Endothelial cell of umbilical vein (primary cell): ENCODE measurements at regions not wholly inside any gene's neighbourhood (a gene's known extent, or its start where the extent isn't known, plus 50 kb on each side); places are given as distances from the start of the nearest gene placed in this dataset.

ENCODE experiments used
- BruUV-seq: library from RNA; stranded (reverse); fragments of 400-500 nt; replicated peaks from 2 replicates; lab custom pipeline; 2021; lab: Mats Ljungman, UMichigan
- CTCF ChIA-PET: fragments of 300-600, 350-600 bp; sonication (Branson Sonifier 250); formaldehyde crosslinking; loops from one replicate; lab custom pipeline; 2021; ENCODE audit warnings: antibody characterized with exemption, inconsistent platforms; lab: Charles Lee
- POLR2A ChIA-PET: fragments of 300-600, 350-600 bp; sonication (Branson Sonifier 250); formaldehyde crosslinking; loops from one replicate; lab custom pipeline; 2021; ENCODE audit warnings: antibody characterized with exemption, inconsistent platforms; lab: Charles Lee
- DNase-seq: peaks from one replicate; pipeline ENCODE4 v3.0.0-alpha.2; 2011; ENCODE audit warnings: low read depth, low spot score
- FAIRE-seq: peaks from 2 replicates; lab custom pipeline; 2011; peaks lifted over from hg19 to GRCh38; lab: Jason Lieb, UNC
- H2AFZ ChIP-seq: 2 replicates; pipeline ENCODE4 v1.6.0; 2012; ENCODE audit warnings: low read depth, low read length, control low read depth, inconsistent platforms
- H3K27ac ChIP-seq: 2 replicates; pipeline ENCODE4 v1.5.1; 2011; ENCODE audit warnings: low read depth, mild to moderate bottlenecking, control low read depth, low read length, moderate library complexity; ENCODE audit not compliant: insufficient read depth
- H3K27me3 ChIP-seq, 2 experiments: 2 replicates each; pipeline versions ENCODE4 v1.6.0 to v1.6.1; 2011; ENCODE audit warnings: low read length in 2 of 2, mixed read lengths in 1 of 2; ENCODE audit not compliant: control insufficient read depth in 2 of 2, insufficient read depth in 2 of 2
- H3K36me3 ChIP-seq, 2 experiments: 2 replicates in 1 of 2; 3 replicates in 1 of 2; pipeline ENCODE4 v1.5.1; 2011; ENCODE audit warnings: low read length in 2 of 2, mild to moderate bottlenecking in 1 of 2, moderate library complexity in 1 of 2; ENCODE audit not compliant: control insufficient read depth in 2 of 2, insufficient read depth in 2 of 2; ENCODE audit errors: extremely low read depth in 1 of 2
- H3K4me1 ChIP-seq: 3 replicates; pipeline ENCODE4 v1.5.1; 2011; ENCODE audit warnings: mild to moderate bottlenecking, low read length; ENCODE audit not compliant: control insufficient read depth, insufficient read depth; ENCODE audit errors: extremely low read depth
- H3K4me2 ChIP-seq: 2 replicates; pipeline ENCODE4 v1.6.1; 2011; ENCODE audit warnings: low read length, control low read depth, mixed read lengths; ENCODE audit not compliant: insufficient read depth
- H3K4me3 ChIP-seq, 3 experiments: fragments of 200-600 bp in 1 of 3; sonication (generic), shearing (Covaris generic) in 1 of 3; replicated peaks in 1 of 3; 2 replicates each; pipeline ENCODE4 v1.5.1; 2011 to 2016; ENCODE audit warnings: control low read depth in 3 of 3, low read length in 3 of 3, mild to moderate bottlenecking in 2 of 3, inconsistent platforms in 1 of 3, low read depth in 1 of 3, moderate library complexity in 1 of 3; ENCODE audit not compliant: insufficient read depth in 1 of 3
- H3K79me2 ChIP-seq: 2 replicates; pipeline ENCODE4 v1.6.0; 2012; ENCODE audit warnings: low read length, inconsistent platforms; ENCODE audit not compliant: control insufficient read depth, insufficient read depth
- H3K9ac ChIP-seq: replicated peaks from 2 replicates; pipeline ENCODE3; 2011; ENCODE audit warnings: low read length, control low read depth; ENCODE audit not compliant: insufficient read depth; ENCODE audit errors: extremely low read depth
- H3K9me1 ChIP-seq: replicated peaks from 3 replicates; pipeline ENCODE4 v1.6.0; 2011; ENCODE audit warnings: mild to moderate bottlenecking, low read length; ENCODE audit not compliant: control insufficient read depth, insufficient read depth; ENCODE audit errors: extremely low read depth
- H3K9me3 ChIP-seq: replicated peaks from 2 replicates; pipeline ENCODE4 v1.5.1; 2012; ENCODE audit warnings: low read length, inconsistent platforms; ENCODE audit not compliant: control insufficient read depth, insufficient read depth
- H4K20me1 ChIP-seq: replicated peaks from 2 replicates; pipeline ENCODE3; 2011; ENCODE audit warnings: mild to moderate bottlenecking, low read length; ENCODE audit not compliant: control insufficient read depth, insufficient read depth; ENCODE audit errors: extremely low read depth
- CTCF ChIP-seq, 2 donors: IDR thresholded peaks; 1 replicate in 1 of 2; 2 replicates in 1 of 2; pipeline ENCODE4 v1.5.1; 2011; ENCODE audit warnings: low read length in 2 of 2, mild to moderate bottlenecking in 2 of 2, moderate library complexity in 2 of 2, control low read depth in 1 of 2, inconsistent platforms in 1 of 2, low read depth in 1 of 2; ENCODE audit not compliant: insufficient read depth in 1 of 2; ENCODE audit errors: extremely low read depth in 1 of 2
- EZH2 ChIP-seq: IDR thresholded peaks from 2 replicates; pipeline ENCODE4 v1.6.1; 2012; ENCODE audit warnings: borderline replicate concordance, low read depth, mild to moderate bottlenecking, moderate library complexity, low read length, inconsistent platforms; ENCODE audit not compliant: severe bottlenecking
- FOS ChIP-seq: IDR thresholded peaks from 2 replicates; pipeline ENCODE4 v1.6.1; 2011; ENCODE audit warnings: mild to moderate bottlenecking, low read length, moderate library complexity, borderline replicate concordance; ENCODE audit not compliant: insufficient read depth
- GATA2 ChIP-seq: IDR thresholded peaks from 2 replicates; pipeline ENCODE4 v1.7.0; 2011; ENCODE audit warnings: low read depth, mild to moderate bottlenecking, moderate library complexity, mixed read lengths, low read length; ENCODE audit not compliant: insufficient read length, insufficient read depth
- JUN ChIP-seq: IDR thresholded peaks from 2 replicates; pipeline ENCODE4 v1.6.1; 2011; ENCODE audit warnings: borderline replicate concordance, low read depth; ENCODE audit not compliant: insufficient read length, insufficient read depth
- MAX ChIP-seq: IDR thresholded peaks from 2 replicates; pipeline ENCODE4 v1.6.1; 2011; ENCODE audit not compliant: insufficient read depth, insufficient read length
- MYC ChIP-seq: IDR thresholded peaks from one replicate; pipeline ENCODE4 v1.6.1; 2011; ENCODE audit warnings: mild to moderate bottlenecking, low read depth, low read length
- POLR2A ChIP-seq: IDR thresholded peaks from 2 replicates; pipeline ENCODE4 v1.6.1; 2012; ENCODE audit warnings: low read depth, mild to moderate bottlenecking, control low read depth, low read length
- POLR2AphosphoS5 ChIP-seq: IDR thresholded peaks from 2 replicates; pipeline ENCODE4 v1.6.1; 2012; ENCODE audit warnings: low read depth, mild to moderate bottlenecking, control low read depth, low read length, moderate library complexity; ENCODE audit not compliant: insufficient read depth
- dilution Hi-C: fragments of 300-500 bp; cut with MboI; formaldehyde crosslinking; loops from one replicate; pipeline ENCODE4 v1.15.0; 2019; ENCODE audit warnings: low sequenced_read_pairs; ENCODE audit not compliant: extremely low pct_ligation_motif_present
- intact Hi-C: fragments of 100-400 bp; cut with micrococcal nuclease; formaldehyde crosslinking; loops from one replicate; pipeline ENCODE4 v1.10.0; 2022

GRCh38 chr2:61753512-61753911 is 100.3 kb downstream of the FAM161A start:
- Histone ChIP-seq H3K4me2 (no peak overlapping the region), H3K9me1 (no peaks in the 10 kb centered on the region), H3K9me3 (no peaks in the 10 kb centered on the region), H2AFZ (no peak overlapping the region), H3K4me1 (no peaks in the 10 kb centered on the region), H4K20me1 (no peaks in the 10 kb centered on the region), H3K27me3 (no peaks in the 10 kb centered on the region), H3K27ac (no peak overlapping the region), H3K9ac (no peak overlapping the region), H3K79me2 (no peaks in the 10 kb centered on the region), H3K36me3 (no peaks in the 10 kb centered on the region), H3K4me3 (no peak overlapping the region)
- CTCF ChIA-PET, result no interaction called here
- DNase-seq (no peak), FAIRE-seq (no peak)
- no peak for TF ChIP-seq CTCF (IDR thresholded peaks at IDR 0.05; ENCODE audit: extremely low read depth in 1 of 2, insufficient read depth in 1 of 2, low read depth in 1 of 2, low read length in 2 of 2)
- dilution Hi-C loops (no loop called here), intact Hi-C loops (no loop called here)
- POLR2A ChIA-PET, result no interaction called here
- BruUV-seq, result no TSS peak

GRCh38 chr2:61750624-61751023 is 103.2 kb downstream of the FAM161A start:
- H3K36me3 ChIP-seq, result no peaks in the 10 kb centered on the region
- intact Hi-C loops (no loop called here), dilution Hi-C loops (no loop called here)
- H3K9me3 ChIP-seq, result no peaks in the 10 kb centered on the region
- POLR2A ChIA-PET, result no interaction called here
- peaks cover 0 to 2% of the 10 kb centered on the region in 2 experiments for H3K27me3 ChIP-seq
- no peak overlapping the region for H3K4me3 ChIP-seq
- H3K4me2 ChIP-seq, result no peak overlapping the region
- no peaks in the 10 kb centered on the region for H4K20me1 ChIP-seq
- FAIRE-seq (no peak), DNase-seq (no peak)
- TF ChIP-seq GATA2 (no peak), POLR2AphosphoS5 (no peak), POLR2A (no peak), JUN (no peak), EZH2 (no peak), MYC (no peak), CTCF (IDR thresholded peaks at IDR 0.05; ENCODE audit: extremely low read depth in 1 of 2, insufficient read depth in 1 of 2, low read depth in 1 of 2, low read length in 2 of 2) (no peak), FOS (no peak), MAX (no peak)
- CTCF ChIA-PET, result interaction anchor here (1.2 kb wide), 1 partner anchor 13 kb away, joined by 4 read pairs; no protein-coding TSS in a partner anchor
- H3K9ac ChIP-seq, result no peak overlapping the region
- H3K9me1 ChIP-seq, result no peaks in the 10 kb centered on the region
- H3K27ac ChIP-seq, result no peak overlapping the region
- H3K79me2 ChIP-seq, result no peaks in the 10 kb centered on the region
- no TSS peak for BruUV-seq
- no peaks in the 10 kb centered on the region for H3K4me1 ChIP-seq
- no peak overlapping the region for H2AFZ ChIP-seq
